ENCODE measurements at regions not wholly inside any gene's neighbourhood (a gene's known extent, or its start where the extent isn't known, plus 50 kb on each side); places are given as distances from the start of the nearest gene placed in this dataset.

- CTCF ChIA-PET = no interaction called here
- no TSS peak for BruUV-seq (replicated peaks)
- Histone ChIP-seq H3K4me3 (ENCODE audit: low read depth in 2 of 2, low read length in 2 of 2) (no peak overlapping the region), H3K9me3 (ENCODE audit: control insufficient read depth, insufficient read depth, low read depth, low read length) (no peaks in the 10 kb centered on the region), H3K4me1 (ENCODE audit: control insufficient read depth, insufficient read depth, low read length) (no peaks in the 10 kb centered on the region), H3K36me3 (ENCODE audit: control insufficient read depth, insufficient read depth, low read length) (no peaks in the 10 kb centered on the region), H3K27ac (ENCODE audit: low read length) (no peak overlapping the region), H3K27me3 (ENCODE audit: control insufficient read depth, insufficient read depth, low read length) (no peaks in the 10 kb centered on the region)
- ATAC-seq (no peak), DNase-seq (ENCODE audit: low read depth, low spot score) (no peak)
- intact Hi-C loops (cut with micrococcal nuclease; ENCODE audit: unreplicated experiment) = no loop called here
- in situ Hi-C loops (cut with HindIII; ENCODE audit: low pct_unique_long_range_greater_than_20kb, low sequenced_read_pairs) = no loop called here
- TF ChIP-seq POLR2AphosphoS5 (IDR thresholded peaks at IDR 0.05; ENCODE audit: low read depth, low read length) (no peak), TCF7L2 (IDR thresholded peaks at IDR 0.05; ENCODE audit: low read depth, low read length) (no peak), CTCF (IDR thresholded peaks at IDR 0.05) (no peak), SIN3A (IDR thresholded peaks at IDR 0.05; ENCODE audit: borderline replicate concordance, insufficient read depth, low read depth, low read length) (no peak)
- TF ChIP-seq, protein P1, sequence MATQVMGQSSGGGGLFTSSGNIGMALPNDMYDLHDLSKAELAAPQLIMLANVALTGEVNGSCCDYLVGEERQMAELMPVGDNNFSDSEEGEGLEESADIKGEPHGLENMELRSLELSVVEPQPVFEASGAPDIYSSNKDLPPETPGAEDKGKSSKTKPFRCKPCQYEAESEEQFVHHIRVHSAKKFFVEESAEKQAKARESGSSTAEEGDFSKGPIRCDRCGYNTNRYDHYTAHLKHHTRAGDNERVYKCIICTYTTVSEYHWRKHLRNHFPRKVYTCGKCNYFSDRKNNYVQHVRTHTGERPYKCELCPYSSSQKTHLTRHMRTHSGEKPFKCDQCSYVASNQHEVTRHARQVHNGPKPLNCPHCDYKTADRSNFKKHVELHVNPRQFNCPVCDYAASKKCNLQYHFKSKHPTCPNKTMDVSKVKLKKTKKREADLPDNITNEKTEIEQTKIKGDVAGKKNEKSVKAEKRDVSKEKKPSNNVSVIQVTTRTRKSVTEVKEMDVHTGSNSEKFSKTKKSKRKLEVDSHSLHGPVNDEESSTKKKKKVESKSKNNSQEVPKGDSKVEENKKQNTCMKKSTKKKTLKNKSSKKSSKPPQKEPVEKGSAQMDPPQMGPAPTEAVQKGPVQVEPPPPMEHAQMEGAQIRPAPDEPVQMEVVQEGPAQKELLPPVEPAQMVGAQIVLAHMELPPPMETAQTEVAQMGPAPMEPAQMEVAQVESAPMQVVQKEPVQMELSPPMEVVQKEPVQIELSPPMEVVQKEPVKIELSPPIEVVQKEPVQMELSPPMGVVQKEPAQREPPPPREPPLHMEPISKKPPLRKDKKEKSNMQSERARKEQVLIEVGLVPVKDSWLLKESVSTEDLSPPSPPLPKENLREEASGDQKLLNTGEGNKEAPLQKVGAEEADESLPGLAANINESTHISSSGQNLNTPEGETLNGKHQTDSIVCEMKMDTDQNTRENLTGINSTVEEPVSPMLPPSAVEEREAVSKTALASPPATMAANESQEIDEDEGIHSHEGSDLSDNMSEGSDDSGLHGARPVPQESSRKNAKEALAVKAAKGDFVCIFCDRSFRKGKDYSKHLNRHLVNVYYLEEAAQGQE (IDR thresholded peaks at IDR 0.05; ENCODE audit: insufficient read depth in 1 of 2, low read depth in 2 of 2, low read length in 1 of 2) = no peak
- POLR2A ChIA-PET = no interaction called here
Observed at GRCh38 chr3:151567477-151567876, 106.6 kb upstream of the IGSF10 start.

- TF ChIP-seq CTCF (IDR thresholded peaks at IDR 0.05) (no peak), POLR2AphosphoS5 (IDR thresholded peaks at IDR 0.05; ENCODE audit: low read depth, low read length) (no peak), SIN3A (IDR thresholded peaks at IDR 0.05; ENCODE audit: borderline replicate concordance, insufficient read depth, low read depth, low read length) (no peak), TCF7L2 (IDR thresholded peaks at IDR 0.05; ENCODE audit: low read depth, low read length) (no peak)
- TF ChIP-seq, protein P1 (IDR thresholded peaks at IDR 0.05; ENCODE audit: insufficient read depth in 1 of 2, low read depth in 2 of 2, low read length in 1 of 2) = no peak
- intact Hi-C loops (cut with micrococcal nuclease; ENCODE audit: unreplicated experiment) (no loop called here), in situ Hi-C loops (cut with HindIII; ENCODE audit: low pct_unique_long_range_greater_than_20kb, low sequenced_read_pairs) (no loop called here)
- Histone ChIP-seq H3K27ac (ENCODE audit: low read length) (no peak overlapping the region), H3K4me3 (ENCODE audit: low read depth in 2 of 2, low read length in 2 of 2) (no peak overlapping the region), H3K27me3 (ENCODE audit: control insufficient read depth, insufficient read depth, low read length) (no peaks in the 10 kb centered on the region), H3K36me3 (ENCODE audit: control insufficient read depth, insufficient read depth, low read length) (no peaks in the 10 kb centered on the region), H3K9me3 (ENCODE audit: control insufficient read depth, insufficient read depth, low read depth, low read length) (no peaks in the 10 kb centered on the region), H3K4me1 (ENCODE audit: control insufficient read depth, insufficient read depth, low read length) (no peaks in the 10 kb centered on the region)
- ChIA-PET POLR2A (no interaction called here), CTCF (no interaction called here)
- BruUV-seq (replicated peaks) = no TSS peak
- DNase-seq (ENCODE audit: low read depth, low spot score) = no peak
- ATAC-seq = no peak
Observed at GRCh38 chr3:151564261-151564660, 103.4 kb upstream of the IGSF10 start.
